DOHH2 (cell line): ENCODE measurements at regions not wholly inside any gene's neighbourhood (a gene's known extent, or its start where the extent isn't known, plus 50 kb on each side); places are given as distances from the start of the nearest gene placed in this dataset.

Experiments used
- CTCF ChIP-seq: fragments of 200-600 bp; sonication (generic); IDR thresholded peaks from one replicate; pipeline ENCODE4 v1.5.1; 2014; ENCODE audit warnings: antibody characterized with exemption, mild to moderate bottlenecking, low read depth, low read length; ENCODE audit not compliant: poor library complexity, severe bottlenecking
- EZH2phosphoT487 ChIP-seq: fragments of 200-600 bp; sonication (generic); IDR thresholded peaks from 2 replicates; pipeline ENCODE4 v1.6.1; 2017; ENCODE audit warnings: borderline replicate concordance, mild to moderate bottlenecking, antibody characterized with exemption, low read length, moderate library complexity, mixed read lengths

GRCh38 chr15:62428259-62428658, 263.2 kb upstream of the C2CD4B start:
- TF ChIP-seq CTCF (no peak), EZH2phosphoT487 (no peak)
